ENCODE measurements at regions not wholly inside any gene's neighbourhood (a gene's known extent, or its start where the extent isn't known, plus 50 kb on each side); places are given as distances from the start of the nearest gene placed in this dataset.
"Not testable (repeated sequence)": the region's sequence is repeated elsewhere in the genome, so short reads cannot be mapped to it uniquely, and the experiment has no call there.

DNA sequence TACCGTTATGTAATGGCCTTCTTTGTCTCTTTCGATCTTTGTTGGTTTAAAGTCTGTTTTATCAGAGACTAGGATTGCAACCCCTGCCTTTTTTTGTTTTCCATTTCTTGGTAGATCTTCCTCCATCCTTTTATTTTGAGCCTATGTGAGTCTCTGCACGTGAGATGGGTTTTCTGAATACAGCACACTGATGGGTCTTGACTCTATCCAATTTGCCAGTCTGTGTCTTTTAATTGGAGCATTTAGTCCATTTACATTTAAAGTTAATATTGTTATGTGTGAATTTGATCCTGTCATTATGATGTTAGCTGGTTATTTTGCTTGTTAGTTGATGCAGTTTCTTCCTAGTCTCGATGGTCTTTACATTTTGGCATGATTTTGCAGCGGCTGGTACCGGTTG, 69.9 kb downstream of the ADCYAP1 start:
- not testable (repeated sequence) for H3K79me2 ChIP-seq (ENCODE audit: insufficient read depth, low read length); H3K27me3 Mint-ChIP-seq (ENCODE audit: low read depth, unreplicated experiment); H3K36me3 ChIP-seq (ENCODE audit: insufficient read depth, low read length); H3K27me3 ChIP-seq (ENCODE audit: insufficient read depth, low read length); H3K9me3 ChIP-seq (ENCODE audit: insufficient read depth, low read depth, low read length); H3K4me1 Mint-ChIP-seq (ENCODE audit: low read depth, unreplicated experiment); H3K27ac Mint-ChIP-seq (ENCODE audit: unreplicated experiment); H4K20me1 ChIP-seq (ENCODE audit: insufficient read depth, low read length); H3K9ac ChIP-seq (ENCODE audit: low read length); FAIRE-seq; H3K4me3 Mint-ChIP-seq (ENCODE audit: unreplicated experiment); DNase-seq (ENCODE audit: low read depth); H3K27ac ChIP-seq (ENCODE audit: low read depth, low read length); H3K4me3 ChIP-seq (ENCODE audit: insufficient read depth, low read depth, low read length); H3K36me3 Mint-ChIP-seq (ENCODE audit: low read depth, unreplicated experiment); H2AFZ ChIP-seq (ENCODE audit: low read depth, low read length); H3K4me2 ChIP-seq (ENCODE audit: low read length); H3K4me1 ChIP-seq (ENCODE audit: insufficient read depth, low read length)
- peaks cover 14% of the 10 kb centered on the region for H3K9me3 Mint-ChIP-seq (ENCODE audit: unreplicated experiment)

DNA sequence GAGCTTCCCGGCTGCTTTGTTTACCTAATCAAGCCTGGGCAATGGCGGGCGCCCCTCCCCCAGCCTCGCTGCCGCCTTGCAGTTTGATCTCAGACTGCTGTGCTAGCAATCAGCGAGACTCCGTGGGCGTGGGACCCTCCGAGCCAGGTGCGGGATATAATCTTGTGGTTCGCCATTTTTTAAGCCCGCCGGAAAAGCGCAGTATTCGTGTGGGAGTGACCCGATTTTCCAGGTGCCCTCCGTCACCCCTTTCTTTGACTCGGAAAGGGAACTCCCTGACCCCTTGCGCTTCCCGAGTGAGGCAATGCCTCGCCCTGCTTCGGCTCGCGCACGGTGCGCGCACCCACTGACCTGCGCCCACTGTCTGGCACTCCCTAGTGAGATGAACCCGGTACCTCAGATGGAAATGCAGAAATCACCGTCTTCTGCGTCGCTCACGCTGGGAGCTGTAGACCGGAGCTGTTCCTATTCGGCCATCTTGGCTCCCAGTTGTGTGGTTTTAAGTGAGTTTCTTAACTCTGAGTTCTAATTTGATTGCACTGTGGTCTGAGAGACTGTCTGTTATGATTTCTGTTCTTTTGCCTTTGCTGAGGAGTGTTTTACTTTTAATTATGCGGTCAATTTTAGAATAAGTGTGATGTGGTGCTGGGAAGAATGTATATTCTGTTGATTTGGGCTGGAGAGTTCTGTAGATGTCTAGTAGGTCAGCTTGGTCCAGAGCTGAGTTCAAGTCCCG, 71.9 kb downstream of the ADCYAP1 start:
- H3K9me3 Mint-ChIP-seq (ENCODE audit: unreplicated experiment), result peaks cover 14% of the 10 kb centered on the region
- not testable (repeated sequence) for H3K27ac Mint-ChIP-seq (ENCODE audit: unreplicated experiment); FAIRE-seq; H2AFZ ChIP-seq (ENCODE audit: low read depth, low read length); DNase-seq (ENCODE audit: low read depth); H3K36me3 ChIP-seq (ENCODE audit: insufficient read depth, low read length); H3K4me2 ChIP-seq (ENCODE audit: low read length); H3K4me1 Mint-ChIP-seq (ENCODE audit: low read depth, unreplicated experiment); H3K9me3 ChIP-seq (ENCODE audit: insufficient read depth, low read depth, low read length); H3K27ac ChIP-seq (ENCODE audit: low read depth, low read length); H3K4me1 ChIP-seq (ENCODE audit: insufficient read depth, low read length); H3K27me3 ChIP-seq (ENCODE audit: insufficient read depth, low read length); H4K20me1 ChIP-seq (ENCODE audit: insufficient read depth, low read length); H3K4me3 ChIP-seq (ENCODE audit: insufficient read depth, low read depth, low read length); H3K27me3 Mint-ChIP-seq (ENCODE audit: low read depth, unreplicated experiment); H3K36me3 Mint-ChIP-seq (ENCODE audit: low read depth, unreplicated experiment); H3K79me2 ChIP-seq (ENCODE audit: insufficient read depth, low read length); H3K9ac ChIP-seq (ENCODE audit: low read length)
- H3K4me3 Mint-ChIP-seq (ENCODE audit: unreplicated experiment), result peak overlapping the region; percentile 66

DNA sequence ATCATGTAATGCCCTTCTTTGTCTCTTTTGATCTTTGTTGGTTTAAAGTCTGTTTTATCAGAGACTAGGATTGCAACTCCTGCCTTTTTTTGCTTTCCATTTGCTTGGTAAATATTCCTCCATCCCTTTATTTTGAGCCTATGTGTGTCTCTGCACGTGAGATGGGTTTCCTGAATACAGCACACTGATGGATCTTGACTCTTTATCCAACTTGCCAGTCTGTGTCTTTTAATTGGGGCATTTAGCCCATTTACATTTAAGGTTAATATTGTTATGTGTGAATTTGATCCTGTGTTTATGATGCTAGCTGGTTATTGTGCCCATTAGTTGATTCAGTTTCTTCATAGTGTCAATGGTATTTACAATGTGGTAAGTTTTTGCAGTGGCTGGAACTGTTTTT, 72.7 kb downstream of the ADCYAP1 start:
- not testable (repeated sequence) for H3K4me1 Mint-ChIP-seq (ENCODE audit: low read depth, unreplicated experiment); H4K20me1 ChIP-seq (ENCODE audit: insufficient read depth, low read length); H3K9ac ChIP-seq (ENCODE audit: low read length); H3K36me3 Mint-ChIP-seq (ENCODE audit: low read depth, unreplicated experiment); H3K27me3 ChIP-seq (ENCODE audit: insufficient read depth, low read length); H3K4me3 ChIP-seq (ENCODE audit: insufficient read depth, low read depth, low read length); DNase-seq (ENCODE audit: low read depth); FAIRE-seq; H3K27me3 Mint-ChIP-seq (ENCODE audit: low read depth, unreplicated experiment); H3K4me3 Mint-ChIP-seq (ENCODE audit: unreplicated experiment); H3K9me3 ChIP-seq (ENCODE audit: insufficient read depth, low read depth, low read length); H3K27ac ChIP-seq (ENCODE audit: low read depth, low read length); H3K4me2 ChIP-seq (ENCODE audit: low read length); H3K27ac Mint-ChIP-seq (ENCODE audit: unreplicated experiment); H3K36me3 ChIP-seq (ENCODE audit: insufficient read depth, low read length); H2AFZ ChIP-seq (ENCODE audit: low read depth, low read length); H3K79me2 ChIP-seq (ENCODE audit: insufficient read depth, low read length); H3K4me1 ChIP-seq (ENCODE audit: insufficient read depth, low read length)
- peaks cover 14% of the 10 kb centered on the region for H3K9me3 Mint-ChIP-seq (ENCODE audit: unreplicated experiment)

DNA sequence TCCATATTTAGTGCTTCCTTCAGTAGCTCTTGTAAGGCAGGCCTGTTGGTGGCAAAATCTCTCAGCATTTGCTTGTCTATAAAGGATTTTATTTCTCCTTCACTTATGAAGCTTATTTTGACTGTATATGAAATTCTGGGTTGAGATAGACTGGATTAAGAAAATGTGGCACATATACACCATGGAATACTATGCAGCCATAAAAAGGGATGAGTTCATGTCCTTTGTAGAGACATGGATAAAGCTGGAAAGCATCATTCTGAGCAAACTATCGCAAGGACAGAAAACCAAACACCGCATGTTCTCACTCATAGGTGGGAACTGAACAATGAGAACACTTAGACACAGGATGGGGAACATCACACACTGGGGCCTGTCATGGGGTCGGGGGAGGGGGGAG, 73.1 kb downstream of the ADCYAP1 start:
- not testable (repeated sequence) for H3K79me2 ChIP-seq (ENCODE audit: insufficient read depth, low read length); H3K27ac ChIP-seq (ENCODE audit: low read depth, low read length); H3K9ac ChIP-seq (ENCODE audit: low read length); H4K20me1 ChIP-seq (ENCODE audit: insufficient read depth, low read length); H3K36me3 ChIP-seq (ENCODE audit: insufficient read depth, low read length); DNase-seq (ENCODE audit: low read depth); H2AFZ ChIP-seq (ENCODE audit: low read depth, low read length); H3K4me3 ChIP-seq (ENCODE audit: insufficient read depth, low read depth, low read length); H3K9me3 ChIP-seq (ENCODE audit: insufficient read depth, low read depth, low read length); H3K27ac Mint-ChIP-seq (ENCODE audit: unreplicated experiment); H3K27me3 ChIP-seq (ENCODE audit: insufficient read depth, low read length); FAIRE-seq; H3K4me1 ChIP-seq (ENCODE audit: insufficient read depth, low read length); H3K36me3 Mint-ChIP-seq (ENCODE audit: low read depth, unreplicated experiment); H3K4me3 Mint-ChIP-seq (ENCODE audit: unreplicated experiment); H3K27me3 Mint-ChIP-seq (ENCODE audit: low read depth, unreplicated experiment); H3K4me1 Mint-ChIP-seq (ENCODE audit: low read depth, unreplicated experiment); H3K4me2 ChIP-seq (ENCODE audit: low read length)
- peaks cover 14% of the 10 kb centered on the region for H3K9me3 Mint-ChIP-seq (ENCODE audit: unreplicated experiment)

Measured in astrocyte (in vitro differentiated cells and primary cell).